SK-N-SH treated with all-trans-retinoic acid at 6 μM for 48 hours (cell line): ENCODE measurements at regions not wholly inside any gene's neighbourhood (a gene's known extent, or its start where the extent isn't known, plus 50 kb on each side); places are given as distances from the start of the nearest gene placed in this dataset.

Experiments used
- ATAC-seq: fragments of 200-7000 bp; cut with Tn5 transposase; 3 replicates; pipeline ENCODE4 v1.9.1; 2020; ENCODE audit warnings: mild to moderate bottlenecking, moderate library complexity
- ARNTL ChIP-seq: fragments of 450-650 bp; formaldehyde crosslinking; IDR thresholded peaks from 2 replicates; pipeline ENCODE4 v1.5.0; 2020; ENCODE audit warnings: low read depth, mild to moderate bottlenecking, moderate library complexity, borderline replicate concordance
- BACH2 ChIP-seq: fragments of 250-450 bp; sonication (Bioruptor Pico); IDR thresholded peaks from 2 replicates; pipeline ENCODE4 v1.9.0; 2021; ENCODE audit warnings: mild to moderate bottlenecking, borderline replicate concordance
- ESRRG ChIP-seq: fragments of 250-450 bp; sonication (Bioruptor Pico); IDR thresholded peaks from 2 replicates; pipeline ENCODE4 v1.6.1; 2021; ENCODE audit warnings: mild to moderate bottlenecking
- GLIS3 ChIP-seq: fragments of 250-450 bp; sonication (Bioruptor Pico); IDR thresholded peaks from 2 replicates; pipeline ENCODE4 v1.5.0; 2020; ENCODE audit warnings: mild to moderate bottlenecking, moderate library complexity
- OSR1 ChIP-seq: fragments of 250-450 bp; sonication (Bioruptor Pico); IDR thresholded peaks from 2 replicates; pipeline ENCODE4 v1.8.0; 2022; ENCODE audit warnings: moderate library complexity, mild to moderate bottlenecking, inconsistent platforms
- PPARA ChIP-seq: fragments of 250-450 bp; sonication (Bioruptor Pico); IDR thresholded peaks from 2 replicates; pipeline ENCODE4 v1.5.0; 2020; ENCODE audit warnings: mild to moderate bottlenecking, borderline replicate concordance
- SNAI2 ChIP-seq: fragments of 250-450 bp; sonication (Bioruptor Pico); IDR thresholded peaks from 2 replicates; pipeline ENCODE4 v1.5.0; 2020; ENCODE audit warnings: mild to moderate bottlenecking, moderate library complexity
- TCF4 ChIP-seq: fragments of 250-450 bp; sonication (Bioruptor Pico); IDR thresholded peaks from 2 replicates; pipeline ENCODE4 v1.8.0; 2021; ENCODE audit warnings: mild to moderate bottlenecking, moderate library complexity, borderline replicate concordance
- ZC3H10 ChIP-seq: fragments of 250-450 bp; sonication (Bioruptor Pico); IDR thresholded peaks from 2 replicates; pipeline ENCODE4 v1.5.1; 2021; ENCODE audit warnings: mild to moderate bottlenecking, moderate library complexity
- ZFP3 ChIP-seq: fragments of 250-450 bp; sonication (Bioruptor Pico); IDR thresholded peaks from 2 replicates; pipeline ENCODE4 v1.5.0; 2020; ENCODE audit warnings: mild to moderate bottlenecking, moderate library complexity
- ZFP30 ChIP-seq: fragments of 450-650 bp; formaldehyde crosslinking; IDR thresholded peaks from 2 replicates; pipeline ENCODE4 v1.5.0; 2022; ENCODE audit warnings: mild to moderate bottlenecking, moderate library complexity
- ZNF565 ChIP-seq: fragments of 450-650 bp; formaldehyde crosslinking; conservative IDR thresholded peaks from 2 replicates; pipeline ENCODE4 v1.5.0; 2020; ENCODE audit warnings: low read depth, mild to moderate bottlenecking, moderate library complexity
- ZNF70 ChIP-seq: fragments of 450-650 bp; formaldehyde crosslinking; IDR thresholded peaks from 2 replicates; pipeline ENCODE4 v1.5.0; 2020; ENCODE audit warnings: mild to moderate bottlenecking, moderate library complexity
- ZNF8 ChIP-seq: fragments of 450-650 bp; formaldehyde crosslinking; IDR thresholded peaks from 2 replicates; pipeline ENCODE4 v1.5.0; 2020; ENCODE audit warnings: mild to moderate bottlenecking, moderate library complexity
- TF ChIP-seq, protein P1 (sequence below): fragments of 250-450 bp; sonication (Bioruptor Pico); IDR thresholded peaks from 2 replicates; pipeline ENCODE4 v1.8.0; 2021; ENCODE audit warnings: low read depth, mild to moderate bottlenecking, moderate library complexity, borderline replicate concordance
- TF ChIP-seq, protein P2 (sequence below): fragments of 250-450 bp; sonication (Bioruptor Pico); IDR thresholded peaks from 2 replicates; pipeline ENCODE4 v1.5.0; 2020; ENCODE audit warnings: mild to moderate bottlenecking, moderate library complexity
- TF ChIP-seq, protein P3 (sequence below): fragments of 250-450 bp; sonication (Bioruptor Pico); IDR thresholded peaks from 2 replicates; pipeline ENCODE4 v1.8.0; 2020; ENCODE audit warnings: mild to moderate bottlenecking, moderate library complexity, borderline replicate concordance
- TF ChIP-seq, protein P4 (sequence below): fragments of 250-450 bp; sonication (Bioruptor Pico); IDR thresholded peaks from 2 replicates; pipeline ENCODE4 v1.5.1; 2021; ENCODE audit warnings: mild to moderate bottlenecking, moderate library complexity
- TF ChIP-seq, protein P5 (sequence below): fragments of 250-450 bp; sonication (Bioruptor Pico); IDR thresholded peaks from 2 replicates; pipeline ENCODE4 v1.5.1; 2020; ENCODE audit warnings: low read depth, mild to moderate bottlenecking, moderate library complexity

DNA sequence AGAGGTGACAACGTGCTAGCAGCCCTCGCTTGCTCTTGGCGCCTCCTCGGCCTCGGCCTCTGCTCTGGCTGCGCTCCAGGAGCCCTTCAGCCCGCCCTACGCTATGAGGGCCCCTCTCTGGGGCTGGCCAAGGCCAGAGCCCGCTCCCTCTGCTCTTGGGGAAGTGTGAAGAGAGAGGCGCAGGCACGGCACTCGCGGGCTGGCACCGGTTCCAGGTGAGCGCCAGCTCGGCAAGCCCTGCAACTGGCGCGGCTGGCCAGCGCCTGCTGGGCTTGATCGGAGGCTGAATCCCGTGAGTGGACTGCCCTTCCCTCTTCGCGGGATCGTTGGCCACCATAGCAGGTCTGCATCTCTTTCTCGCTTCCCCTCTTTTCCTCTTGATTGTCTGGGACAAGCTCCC lies 298.0 kb upstream of the PTPRD start:
- no peak for TF ChIP-seq TCF4 (CRISPR knock-in tag)
- no peak for TF ChIP-seq GLIS3 (CRISPR knock-in tag)
- TF ChIP-seq ZNF70 = no peak
- TF ChIP-seq BACH2 = no peak
- no peak for TF ChIP-seq ESRRG
- TF ChIP-seq PPARA (CRISPR knock-in tag) = no peak
- TF ChIP-seq ZNF565 (CRISPR knock-in tag) = no peak
- TF ChIP-seq, protein P1, sequence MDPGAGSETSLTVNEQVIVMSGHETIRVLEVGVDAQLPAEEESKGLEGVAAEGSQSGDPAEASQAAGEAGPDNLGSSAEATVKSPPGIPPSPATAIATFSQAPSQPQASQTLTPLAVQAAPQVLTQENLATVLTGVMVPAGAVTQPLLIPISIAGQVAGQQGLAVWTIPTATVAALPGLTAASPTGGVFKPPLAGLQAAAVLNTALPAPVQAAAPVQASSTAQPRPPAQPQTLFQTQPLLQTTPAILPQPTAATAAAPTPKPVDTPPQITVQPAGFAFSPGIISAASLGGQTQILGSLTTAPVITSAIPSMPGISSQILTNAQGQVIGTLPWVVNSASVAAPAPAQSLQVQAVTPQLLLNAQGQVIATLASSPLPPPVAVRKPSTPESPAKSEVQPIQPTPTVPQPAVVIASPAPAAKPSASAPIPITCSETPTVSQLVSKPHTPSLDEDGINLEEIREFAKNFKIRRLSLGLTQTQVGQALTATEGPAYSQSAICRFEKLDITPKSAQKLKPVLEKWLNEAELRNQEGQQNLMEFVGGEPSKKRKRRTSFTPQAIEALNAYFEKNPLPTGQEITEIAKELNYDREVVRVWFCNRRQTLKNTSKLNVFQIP = no peak
- TF ChIP-seq, protein P2, sequence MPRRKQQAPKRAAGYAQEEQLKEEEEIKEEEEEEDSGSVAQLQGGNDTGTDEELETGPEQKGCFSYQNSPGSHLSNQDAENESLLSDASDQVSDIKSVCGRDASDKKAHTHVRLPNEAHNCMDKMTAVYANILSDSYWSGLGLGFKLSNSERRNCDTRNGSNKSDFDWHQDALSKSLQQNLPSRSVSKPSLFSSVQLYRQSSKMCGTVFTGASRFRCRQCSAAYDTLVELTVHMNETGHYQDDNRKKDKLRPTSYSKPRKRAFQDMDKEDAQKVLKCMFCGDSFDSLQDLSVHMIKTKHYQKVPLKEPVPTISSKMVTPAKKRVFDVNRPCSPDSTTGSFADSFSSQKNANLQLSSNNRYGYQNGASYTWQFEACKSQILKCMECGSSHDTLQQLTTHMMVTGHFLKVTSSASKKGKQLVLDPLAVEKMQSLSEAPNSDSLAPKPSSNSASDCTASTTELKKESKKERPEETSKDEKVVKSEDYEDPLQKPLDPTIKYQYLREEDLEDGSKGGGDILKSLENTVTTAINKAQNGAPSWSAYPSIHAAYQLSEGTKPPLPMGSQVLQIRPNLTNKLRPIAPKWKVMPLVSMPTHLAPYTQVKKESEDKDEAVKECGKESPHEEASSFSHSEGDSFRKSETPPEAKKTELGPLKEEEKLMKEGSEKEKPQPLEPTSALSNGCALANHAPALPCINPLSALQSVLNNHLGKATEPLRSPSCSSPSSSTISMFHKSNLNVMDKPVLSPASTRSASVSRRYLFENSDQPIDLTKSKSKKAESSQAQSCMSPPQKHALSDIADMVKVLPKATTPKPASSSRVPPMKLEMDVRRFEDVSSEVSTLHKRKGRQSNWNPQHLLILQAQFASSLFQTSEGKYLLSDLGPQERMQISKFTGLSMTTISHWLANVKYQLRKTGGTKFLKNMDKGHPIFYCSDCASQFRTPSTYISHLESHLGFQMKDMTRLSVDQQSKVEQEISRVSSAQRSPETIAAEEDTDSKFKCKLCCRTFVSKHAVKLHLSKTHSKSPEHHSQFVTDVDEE (CRISPR knock-in tag) = no peak
- TF ChIP-seq, protein P3, sequence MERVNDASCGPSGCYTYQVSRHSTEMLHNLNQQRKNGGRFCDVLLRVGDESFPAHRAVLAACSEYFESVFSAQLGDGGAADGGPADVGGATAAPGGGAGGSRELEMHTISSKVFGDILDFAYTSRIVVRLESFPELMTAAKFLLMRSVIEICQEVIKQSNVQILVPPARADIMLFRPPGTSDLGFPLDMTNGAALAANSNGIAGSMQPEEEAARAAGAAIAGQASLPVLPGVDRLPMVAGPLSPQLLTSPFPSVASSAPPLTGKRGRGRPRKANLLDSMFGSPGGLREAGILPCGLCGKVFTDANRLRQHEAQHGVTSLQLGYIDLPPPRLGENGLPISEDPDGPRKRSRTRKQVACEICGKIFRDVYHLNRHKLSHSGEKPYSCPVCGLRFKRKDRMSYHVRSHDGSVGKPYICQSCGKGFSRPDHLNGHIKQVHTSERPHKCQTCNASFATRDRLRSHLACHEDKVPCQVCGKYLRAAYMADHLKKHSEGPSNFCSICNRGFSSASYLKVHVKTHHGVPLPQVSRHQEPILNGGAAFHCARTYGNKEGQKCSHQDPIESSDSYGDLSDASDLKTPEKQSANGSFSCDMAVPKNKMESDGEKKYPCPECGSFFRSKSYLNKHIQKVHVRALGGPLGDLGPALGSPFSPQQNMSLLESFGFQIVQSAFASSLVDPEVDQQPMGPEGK (CRISPR knock-in tag) = no peak
- TF ChIP-seq SNAI2 (CRISPR knock-in tag) = no peak
- TF ChIP-seq OSR1 (CRISPR knock-in tag) = no peak
- no peak for TF ChIP-seq ZC3H10 (CRISPR knock-in tag)
- TF ChIP-seq, protein P4, sequence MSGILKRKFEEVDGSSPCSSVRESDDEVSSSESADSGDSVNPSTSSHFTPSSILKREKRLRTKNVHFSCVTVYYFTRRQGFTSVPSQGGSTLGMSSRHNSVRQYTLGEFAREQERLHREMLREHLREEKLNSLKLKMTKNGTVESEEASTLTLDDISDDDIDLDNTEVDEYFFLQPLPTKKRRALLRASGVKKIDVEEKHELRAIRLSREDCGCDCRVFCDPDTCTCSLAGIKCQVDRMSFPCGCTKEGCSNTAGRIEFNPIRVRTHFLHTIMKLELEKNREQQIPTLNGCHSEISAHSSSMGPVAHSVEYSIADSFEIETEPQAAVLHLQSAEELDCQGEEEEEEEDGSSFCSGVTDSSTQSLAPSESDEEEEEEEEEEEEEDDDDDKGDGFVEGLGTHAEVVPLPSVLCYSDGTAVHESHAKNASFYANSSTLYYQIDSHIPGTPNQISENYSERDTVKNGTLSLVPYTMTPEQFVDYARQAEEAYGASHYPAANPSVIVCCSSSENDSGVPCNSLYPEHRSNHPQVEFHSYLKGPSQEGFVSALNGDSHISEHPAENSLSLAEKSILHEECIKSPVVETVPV (CRISPR knock-in tag) = no peak
- TF ChIP-seq ZFP3 (CRISPR knock-in tag) = no peak
- ATAC-seq = no peak

DNA sequence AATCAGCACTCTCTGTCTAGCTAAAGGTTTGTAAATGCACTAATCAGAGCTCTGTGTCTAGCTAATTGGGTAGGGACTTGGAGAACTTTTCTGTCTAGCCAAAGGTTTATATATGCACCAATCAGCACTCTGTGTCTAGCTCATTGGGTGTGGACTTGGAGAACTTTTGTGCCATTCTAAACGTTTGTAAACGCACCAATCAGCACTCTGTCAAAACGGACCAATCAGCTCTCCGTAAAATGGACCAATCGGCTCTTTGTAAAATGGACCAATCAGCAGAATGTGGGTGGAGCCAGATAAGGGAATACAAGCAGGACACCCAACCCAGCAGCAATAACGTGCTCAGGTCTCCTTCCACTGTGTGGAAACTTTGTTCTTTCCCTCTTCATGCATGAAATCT lies 298.6 kb upstream of the PTPRD start:
- no peak for TF ChIP-seq ESRRG
- TF ChIP-seq ZC3H10 (CRISPR knock-in tag) = no peak
- TF ChIP-seq ZNF70 = no peak
- TF ChIP-seq, protein P3 (CRISPR knock-in tag) = no peak
- no peak for TF ChIP-seq ZFP30 (CRISPR knock-in tag)
- TF ChIP-seq, protein P2 (CRISPR knock-in tag) = no peak
- TF ChIP-seq BACH2 = no peak
- no peak for TF ChIP-seq ZNF8 (CRISPR knock-in tag)
- no peak for TF ChIP-seq SNAI2 (CRISPR knock-in tag)
- TF ChIP-seq OSR1 (CRISPR knock-in tag) = no peak
- TF ChIP-seq ARNTL (CRISPR knock-in tag) = no peak
- TF ChIP-seq, protein P5, sequence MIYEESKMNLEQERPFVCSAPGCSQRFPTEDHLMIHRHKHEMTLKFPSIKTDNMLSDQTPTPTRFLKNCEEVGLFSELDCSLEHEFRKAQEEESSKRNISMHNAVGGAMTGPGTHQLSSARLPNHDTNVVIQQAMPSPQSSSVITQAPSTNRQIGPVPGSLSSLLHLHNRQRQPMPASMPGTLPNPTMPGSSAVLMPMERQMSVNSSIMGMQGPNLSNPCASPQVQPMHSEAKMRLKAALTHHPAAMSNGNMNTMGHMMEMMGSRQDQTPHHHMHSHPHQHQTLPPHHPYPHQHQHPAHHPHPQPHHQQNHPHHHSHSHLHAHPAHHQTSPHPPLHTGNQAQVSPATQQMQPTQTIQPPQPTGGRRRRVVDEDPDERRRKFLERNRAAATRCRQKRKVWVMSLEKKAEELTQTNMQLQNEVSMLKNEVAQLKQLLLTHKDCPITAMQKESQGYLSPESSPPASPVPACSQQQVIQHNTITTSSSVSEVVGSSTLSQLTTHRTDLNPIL = no peak
- TF ChIP-seq PPARA (CRISPR knock-in tag) = no peak

More for the DNA sequence above, 298.6 kb upstream of the PTPRD start:
- ATAC-seq = no peak
